Liver (tissue), 8 donors: ENCODE measurements at regions not wholly inside any gene's neighbourhood (a gene's known extent, or its start where the extent isn't known, plus 50 kb on each side); places are given as distances from the start of the nearest gene placed in this dataset.

ENCODE experiments used
- DNase-seq: peaks from one replicate; pipeline ENCODE4 v3.0.0-alpha.2; 2017; ENCODE audit warnings: low spot score
- H3K27ac ChIP-seq, 2 donors: one replicate each; pipeline ENCODE4 v1.7.0; 2013; ENCODE audit warnings: inconsistent platforms in 2 of 2, low read length in 2 of 2, control low read depth in 1 of 2, low read depth in 1 of 2, mild to moderate bottlenecking in 1 of 2
- H3K27me3 ChIP-seq, 4 donors: one replicate each; pipeline versions ENCODE4 v1.6.1 to v1.7.0; 2013; ENCODE audit warnings: low read length in 3 of 4, inconsistent platforms in 1 of 4, mild to moderate bottlenecking in 1 of 4, moderate library complexity in 1 of 4; ENCODE audit not compliant: control insufficient read depth in 4 of 4, insufficient read depth in 4 of 4
- H3K36me3 ChIP-seq, 4 donors: one replicate each; pipeline versions ENCODE4 v1.6.1 to v1.7.0; 2013; ENCODE audit warnings: low read length in 3 of 4, mild to moderate bottlenecking in 3 of 4, low read depth in 1 of 4, moderate library complexity in 1 of 4; ENCODE audit not compliant: control insufficient read depth in 4 of 4, insufficient read depth in 3 of 4
- H3K4me1 ChIP-seq, 4 donors: one replicate each; pipeline versions ENCODE4 v1.6.1 to v1.7.0; 2013; ENCODE audit warnings: low read length in 3 of 4, mild to moderate bottlenecking in 3 of 4, moderate library complexity in 1 of 4; ENCODE audit not compliant: control insufficient read depth in 4 of 4, insufficient read depth in 4 of 4
- H3K4me3 ChIP-seq, 3 donors: one replicate each; pipeline versions ENCODE4 v1.6.1 to v1.7.0; 2013; ENCODE audit warnings: low read length in 3 of 3, control low read depth in 1 of 3, low read depth in 1 of 3, mild to moderate bottlenecking in 1 of 3
- H3K9ac ChIP-seq, 2 donors: one replicate each; pipeline ENCODE4 v1.7.0; 2013; ENCODE audit warnings: low read length in 2 of 2, mild to moderate bottlenecking in 2 of 2, moderate library complexity in 2 of 2, control low read depth in 1 of 2, low read depth in 1 of 2
- H3K9me3 ChIP-seq, 4 donors: one replicate each; pipeline versions ENCODE4 v1.6.1 to v1.7.0; 2013; ENCODE audit warnings: low read length in 3 of 4; ENCODE audit not compliant: control insufficient read depth in 4 of 4
- ATF3 ChIP-seq: IDR thresholded peaks from 2 replicates; pipeline ENCODE4 v1.6.1; 2016; ENCODE audit warnings: antibody characterized with exemption
- EGR1 ChIP-seq, 2 donors: IDR thresholded peaks; 2 replicates each; pipeline ENCODE4 v1.6.1; 2016 to 2018; ENCODE audit warnings: antibody characterized with exemption in 2 of 2, low read depth in 2 of 2
- FOXA1 ChIP-seq: IDR thresholded peaks from 2 replicates; pipeline ENCODE4 v1.6.1; 2016; ENCODE audit warnings: antibody characterized with exemption
- FOXA2 ChIP-seq: IDR thresholded peaks from 2 replicates; pipeline ENCODE4 v1.6.1; 2016; ENCODE audit warnings: antibody characterized with exemption
- GABPA ChIP-seq, 2 donors: IDR thresholded peaks in 1 of 2; conservative IDR thresholded peaks in 1 of 2; 2 replicates each; pipeline ENCODE4 v1.6.1; 2016; ENCODE audit warnings: antibody characterized with exemption in 2 of 2, mild to moderate bottlenecking in 1 of 2, moderate library complexity in 1 of 2
- HNF4A ChIP-seq, 2 donors: conservative IDR thresholded peaks; 2 replicates each; pipeline ENCODE4 v1.6.1; 2016; ENCODE audit warnings: antibody characterized with exemption in 2 of 2, mild to moderate bottlenecking in 2 of 2
- HNF4G ChIP-seq: IDR thresholded peaks from 2 replicates; pipeline ENCODE4 v1.6.1; 2016; ENCODE audit warnings: antibody characterized with exemption
- JUND ChIP-seq, 2 donors: IDR thresholded peaks; 2 replicates each; pipeline ENCODE4 v1.6.1; 2016; ENCODE audit warnings: antibody characterized with exemption in 2 of 2
- MAX ChIP-seq: IDR thresholded peaks from 2 replicates; pipeline ENCODE4 v1.6.1; 2016; ENCODE audit warnings: antibody characterized with exemption
- NR2F2 ChIP-seq: IDR thresholded peaks from 2 replicates; pipeline ENCODE4 v1.6.1; 2016; ENCODE audit warnings: antibody characterized with exemption
- RAD21 ChIP-seq, 2 donors: IDR thresholded peaks; 2 replicates each; pipeline ENCODE4 v1.6.1; 2016; ENCODE audit warnings: antibody characterized with exemption in 2 of 2, mild to moderate bottlenecking in 2 of 2
- RXRA ChIP-seq, 2 donors: IDR thresholded peaks; 2 replicates each; pipeline ENCODE4 v1.6.1; 2017 to 2018; ENCODE audit warnings: antibody characterized with exemption in 2 of 2, mild to moderate bottlenecking in 1 of 2
- SP1 ChIP-seq: IDR thresholded peaks from 2 replicates; pipeline ENCODE4 v1.6.1; 2018; ENCODE audit warnings: antibody characterized with exemption, mild to moderate bottlenecking
- TAF1 ChIP-seq: conservative IDR thresholded peaks from 2 replicates; pipeline ENCODE4 v1.6.1; 2016; ENCODE audit warnings: antibody characterized with exemption, mild to moderate bottlenecking
- YY1 ChIP-seq: IDR thresholded peaks from 2 replicates; pipeline ENCODE4 v1.6.1; 2016; ENCODE audit warnings: antibody characterized with exemption, mild to moderate bottlenecking
- ZBTB33 ChIP-seq: IDR thresholded peaks from 2 replicates; pipeline ENCODE4 v1.6.1; 2016; ENCODE audit warnings: antibody characterized with exemption
- WGBS: extraction: QIAGEN DNeasy Blood & Tissue Kit; methylation state at CpG from one replicate; pipeline ENCODE4 v1.1.7; 2013; 5-methylcytosine and 5-hydroxymethylcytosine counted together
- TF ChIP-seq, protein P1 (sequence below): fragments of 150-350 bp; IDR thresholded peaks from 2 replicates; pipeline ENCODE4 v1.5.1; 2017; ENCODE audit warnings: improper control_type of control experiment, low read depth, low read length; ENCODE audit not compliant: missing input control
- TF ChIP-seq, protein P2 (sequence below): IDR thresholded peaks from 2 replicates; pipeline ENCODE4 v1.6.1; 2016; ENCODE audit warnings: antibody characterized with exemption, mild to moderate bottlenecking
- donor health status: healthy.
- donor health status: healthy.
- donor health status: healthy.
- donor health status: healthy.
- donor health status: healthy.

DNA sequence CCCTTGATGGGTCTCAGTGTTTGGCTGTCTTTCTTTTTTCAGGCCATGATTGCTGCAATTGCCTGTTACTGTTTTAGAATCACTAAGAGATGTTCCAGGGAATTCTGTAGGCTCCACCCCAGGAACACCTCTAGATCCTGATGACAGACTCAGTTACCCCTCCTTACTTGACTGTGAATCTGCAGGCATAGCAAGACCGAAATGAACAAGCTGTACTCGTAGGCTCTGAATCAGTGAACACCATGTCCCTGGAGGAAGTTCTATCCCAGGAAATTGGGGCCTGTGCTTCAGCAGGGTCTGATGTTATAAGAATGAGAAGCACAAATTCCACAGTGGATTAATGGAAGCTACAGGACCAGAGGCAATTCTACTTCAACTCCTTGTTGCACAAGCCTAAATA lies 148.6 kb downstream of the COPS8 start (continued):
- TF ChIP-seq, protein P1, sequence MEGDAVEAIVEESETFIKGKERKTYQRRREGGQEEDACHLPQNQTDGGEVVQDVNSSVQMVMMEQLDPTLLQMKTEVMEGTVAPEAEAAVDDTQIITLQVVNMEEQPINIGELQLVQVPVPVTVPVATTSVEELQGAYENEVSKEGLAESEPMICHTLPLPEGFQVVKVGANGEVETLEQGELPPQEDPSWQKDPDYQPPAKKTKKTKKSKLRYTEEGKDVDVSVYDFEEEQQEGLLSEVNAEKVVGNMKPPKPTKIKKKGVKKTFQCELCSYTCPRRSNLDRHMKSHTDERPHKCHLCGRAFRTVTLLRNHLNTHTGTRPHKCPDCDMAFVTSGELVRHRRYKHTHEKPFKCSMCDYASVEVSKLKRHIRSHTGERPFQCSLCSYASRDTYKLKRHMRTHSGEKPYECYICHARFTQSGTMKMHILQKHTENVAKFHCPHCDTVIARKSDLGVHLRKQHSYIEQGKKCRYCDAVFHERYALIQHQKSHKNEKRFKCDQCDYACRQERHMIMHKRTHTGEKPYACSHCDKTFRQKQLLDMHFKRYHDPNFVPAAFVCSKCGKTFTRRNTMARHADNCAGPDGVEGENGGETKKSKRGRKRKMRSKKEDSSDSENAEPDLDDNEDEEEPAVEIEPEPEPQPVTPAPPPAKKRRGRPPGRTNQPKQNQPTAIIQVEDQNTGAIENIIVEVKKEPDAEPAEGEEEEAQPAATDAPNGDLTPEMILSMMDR = no peak

- WGBS = 58% methylated on average over 6 of the region's 6 CpGs
- H3K4me3 ChIP-seq = no peak overlapping the region
- H3K9ac ChIP-seq = no peak overlapping the region
- H3K36me3 ChIP-seq = no peaks in the 10 kb centered on the region
- peak overlapping the region in 1 of 2 donors; percentile 38 for H3K27ac ChIP-seq
- no peaks in the 10 kb centered on the region for H3K27me3 ChIP-seq
- TF ChIP-seq ZBTB33 = no peak
- TF ChIP-seq, protein P2, sequence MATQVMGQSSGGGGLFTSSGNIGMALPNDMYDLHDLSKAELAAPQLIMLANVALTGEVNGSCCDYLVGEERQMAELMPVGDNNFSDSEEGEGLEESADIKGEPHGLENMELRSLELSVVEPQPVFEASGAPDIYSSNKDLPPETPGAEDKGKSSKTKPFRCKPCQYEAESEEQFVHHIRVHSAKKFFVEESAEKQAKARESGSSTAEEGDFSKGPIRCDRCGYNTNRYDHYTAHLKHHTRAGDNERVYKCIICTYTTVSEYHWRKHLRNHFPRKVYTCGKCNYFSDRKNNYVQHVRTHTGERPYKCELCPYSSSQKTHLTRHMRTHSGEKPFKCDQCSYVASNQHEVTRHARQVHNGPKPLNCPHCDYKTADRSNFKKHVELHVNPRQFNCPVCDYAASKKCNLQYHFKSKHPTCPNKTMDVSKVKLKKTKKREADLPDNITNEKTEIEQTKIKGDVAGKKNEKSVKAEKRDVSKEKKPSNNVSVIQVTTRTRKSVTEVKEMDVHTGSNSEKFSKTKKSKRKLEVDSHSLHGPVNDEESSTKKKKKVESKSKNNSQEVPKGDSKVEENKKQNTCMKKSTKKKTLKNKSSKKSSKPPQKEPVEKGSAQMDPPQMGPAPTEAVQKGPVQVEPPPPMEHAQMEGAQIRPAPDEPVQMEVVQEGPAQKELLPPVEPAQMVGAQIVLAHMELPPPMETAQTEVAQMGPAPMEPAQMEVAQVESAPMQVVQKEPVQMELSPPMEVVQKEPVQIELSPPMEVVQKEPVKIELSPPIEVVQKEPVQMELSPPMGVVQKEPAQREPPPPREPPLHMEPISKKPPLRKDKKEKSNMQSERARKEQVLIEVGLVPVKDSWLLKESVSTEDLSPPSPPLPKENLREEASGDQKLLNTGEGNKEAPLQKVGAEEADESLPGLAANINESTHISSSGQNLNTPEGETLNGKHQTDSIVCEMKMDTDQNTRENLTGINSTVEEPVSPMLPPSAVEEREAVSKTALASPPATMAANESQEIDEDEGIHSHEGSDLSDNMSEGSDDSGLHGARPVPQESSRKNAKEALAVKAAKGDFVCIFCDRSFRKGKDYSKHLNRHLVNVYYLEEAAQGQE = peak; percentile 15
- TF ChIP-seq GABPA (IDR thresholded peaks at IDR 0.05 in 1 of 2, conservative IDR thresholded peaks at IDR 0.05 in 1 of 2) = no peak
- peak; percentile 75 for TF ChIP-seq SP1
- peak; percentile 60 for TF ChIP-seq FOXA2
- TF ChIP-seq TAF1 = no peak
- TF ChIP-seq YY1 = no peak
- TF ChIP-seq NR2F2 = peak; percentile 64
- TF ChIP-seq, protein P1 = no peak
- no peak for TF ChIP-seq EGR1 (IDR thresholded peaks at IDR 0.05; ENCODE audit: low read depth in 2 of 2)
- no peak for TF ChIP-seq JUND (IDR thresholded peaks at IDR 0.05)
- peak; percentile 40 for TF ChIP-seq MAX
- no peak for TF ChIP-seq ATF3
- TF ChIP-seq HNF4A (conservative IDR thresholded peaks at IDR 0.05) = peak; percentile 87 to 89
- TF ChIP-seq RAD21 (IDR thresholded peaks at IDR 0.05) = peak; percentile 35 to 47
- peak; percentile 64 for TF ChIP-seq HNF4G
- peak; percentile 32 for TF ChIP-seq FOXA1
- TF ChIP-seq RXRA (IDR thresholded peaks at IDR 0.05) = peak; percentile 57 to 62
- H3K4me1 ChIP-seq = peaks cover 0 to 11% (median 5%) of the 10 kb centered on the region in 4 donors
- DNase-seq = no peak
- no peaks in the 10 kb centered on the region for H3K9me3 ChIP-seq
Observed at GRCh38 chr2:237235383-237236095, 149.8 kb downstream of the COPS8 start.
